ENCODE measurements at regions not wholly inside any gene's neighbourhood (a gene's known extent, or its start where the extent isn't known, plus 50 kb on each side); places are given as distances from the start of the nearest gene placed in this dataset.

DNA sequence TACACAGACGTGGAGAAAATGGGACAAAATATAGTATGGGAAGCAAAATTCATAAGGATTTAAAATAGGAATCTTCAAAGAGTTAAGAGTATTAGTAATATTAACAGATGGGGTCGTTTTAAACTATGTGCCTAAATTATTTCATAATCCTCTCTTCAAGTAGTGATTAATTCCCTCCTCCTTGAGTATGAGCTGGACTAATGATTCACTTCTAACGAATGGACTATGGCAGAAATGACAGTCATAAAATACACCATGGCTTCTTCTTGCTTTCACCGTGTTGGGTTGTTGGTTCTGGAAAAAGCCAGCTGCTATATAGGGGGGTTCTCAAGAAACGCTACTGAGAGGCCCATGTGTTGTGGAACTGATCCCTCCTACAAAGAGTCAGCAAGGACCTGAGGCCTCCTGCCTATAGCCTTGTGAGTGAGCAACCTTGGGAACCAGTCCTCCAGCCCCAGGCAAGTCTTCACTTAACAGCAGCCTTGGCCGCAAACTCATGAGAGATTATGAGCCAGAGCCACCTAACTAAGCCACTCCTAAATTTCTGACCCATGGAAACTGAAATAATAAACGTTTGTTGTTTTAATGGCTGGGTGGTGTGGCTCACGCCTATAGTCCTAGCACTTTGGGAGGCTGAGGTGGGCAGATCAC is 64.8 kb upstream of the ABHD2 start:
- Mint-ChIP-seq H3K9me3 (no peaks in the 10 kb centered on the region), H3K4me1 (ENCODE audit: low read depth) (no peaks in the 10 kb centered on the region), H3K27me3 (peaks cover 3% of the 10 kb centered on the region), H3K27ac (no peak overlapping the region), H3K36me3 (ENCODE audit: low read depth) (no peaks in the 10 kb centered on the region), H3K4me3 (no peak overlapping the region)
- Histone ChIP-seq H3K36me3 (ENCODE audit: insufficient read depth, low read length) (no peaks in the 10 kb centered on the region), H3K4me1 (ENCODE audit: insufficient read depth, low read length) (no peaks in the 10 kb centered on the region), H3K4me3 (ENCODE audit: low read length) (no peak overlapping the region), H3K27me3 (ENCODE audit: control insufficient read depth in 1 of 2, insufficient read depth in 2 of 2, low read length in 2 of 2) (peaks cover 0 to 3% of the 10 kb centered on the region in 2 experiments), H3K9me3 (ENCODE audit: control insufficient read depth in 1 of 2, insufficient read depth in 1 of 2, low read length in 2 of 2) (peaks cover 3 to 4% of the 10 kb centered on the region in 2 experiments), H3K27ac (ENCODE audit: low read depth in 1 of 2, low read length in 2 of 2) (no peak overlapping the region)
- CTCF ChIA-PET, result interaction anchor here (0.6 kb wide), 1 partner anchor 161 kb away, joined by 4 read pairs; no protein-coding TSS in a partner anchor
- DNase-seq (no peak), ATAC-seq (ENCODE audit: poor library complexity) (no peak)
- POLR2A ChIA-PET, result no interaction called here
- TF ChIP-seq, protein P1, sequence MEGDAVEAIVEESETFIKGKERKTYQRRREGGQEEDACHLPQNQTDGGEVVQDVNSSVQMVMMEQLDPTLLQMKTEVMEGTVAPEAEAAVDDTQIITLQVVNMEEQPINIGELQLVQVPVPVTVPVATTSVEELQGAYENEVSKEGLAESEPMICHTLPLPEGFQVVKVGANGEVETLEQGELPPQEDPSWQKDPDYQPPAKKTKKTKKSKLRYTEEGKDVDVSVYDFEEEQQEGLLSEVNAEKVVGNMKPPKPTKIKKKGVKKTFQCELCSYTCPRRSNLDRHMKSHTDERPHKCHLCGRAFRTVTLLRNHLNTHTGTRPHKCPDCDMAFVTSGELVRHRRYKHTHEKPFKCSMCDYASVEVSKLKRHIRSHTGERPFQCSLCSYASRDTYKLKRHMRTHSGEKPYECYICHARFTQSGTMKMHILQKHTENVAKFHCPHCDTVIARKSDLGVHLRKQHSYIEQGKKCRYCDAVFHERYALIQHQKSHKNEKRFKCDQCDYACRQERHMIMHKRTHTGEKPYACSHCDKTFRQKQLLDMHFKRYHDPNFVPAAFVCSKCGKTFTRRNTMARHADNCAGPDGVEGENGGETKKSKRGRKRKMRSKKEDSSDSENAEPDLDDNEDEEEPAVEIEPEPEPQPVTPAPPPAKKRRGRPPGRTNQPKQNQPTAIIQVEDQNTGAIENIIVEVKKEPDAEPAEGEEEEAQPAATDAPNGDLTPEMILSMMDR (IDR thresholded peaks at IDR 0.05), result no peak
- intact Hi-C loops (cut with DNase I, micrococcal nuclease), result no loop called here

DNA sequence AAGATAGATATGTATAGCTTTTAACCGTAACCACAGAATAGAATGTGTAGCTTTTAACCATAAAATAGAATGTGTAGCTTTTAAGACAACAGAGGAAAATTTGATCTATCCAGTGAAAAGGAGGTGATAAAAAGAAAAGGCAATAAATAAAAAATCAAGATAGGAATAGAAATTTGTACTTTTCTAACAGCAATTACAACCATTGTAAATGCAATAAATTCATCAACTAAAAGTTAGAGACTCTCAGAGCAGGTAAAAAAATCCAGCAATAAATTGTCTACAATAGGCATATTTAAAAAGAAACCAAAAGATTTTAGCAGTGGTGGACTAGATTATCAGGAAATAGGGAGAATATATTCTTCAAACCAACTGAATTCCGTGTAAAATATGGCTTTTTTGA is 63.8 kb upstream of the ABHD2 start:
- H3K27ac Mint-ChIP-seq, result no peak overlapping the region
- H3K4me3 ChIP-seq (ENCODE audit: low read length), result no peak overlapping the region
- ATAC-seq (ENCODE audit: poor library complexity), result no peak
- H3K4me1 Mint-ChIP-seq (ENCODE audit: low read depth), result no peaks in the 10 kb centered on the region
- H3K4me1 ChIP-seq (ENCODE audit: insufficient read depth, low read length), result no peaks in the 10 kb centered on the region
- no peaks in the 10 kb centered on the region for H3K36me3 ChIP-seq (ENCODE audit: insufficient read depth, low read length)
- no peak overlapping the region for H3K4me3 Mint-ChIP-seq
- intact Hi-C loops (cut with DNase I, micrococcal nuclease), result no loop called here
- H3K27me3 ChIP-seq (ENCODE audit: control insufficient read depth in 1 of 2, insufficient read depth in 2 of 2, low read length in 2 of 2), result peaks cover 0 to 3% of the 10 kb centered on the region in 2 experiments
- TF ChIP-seq, protein P1 (IDR thresholded peaks at IDR 0.05), result no peak
- DNase-seq, result no peak
- ChIA-PET POLR2A (interaction anchor here (1.2 kb wide), 1 partner anchor 120 kb away, joined by 3 read pairs; no protein-coding TSS in a partner anchor), CTCF (no interaction called here)
- H3K9me3 Mint-ChIP-seq, result no peaks in the 10 kb centered on the region
- no peak overlapping the region for H3K27ac ChIP-seq (ENCODE audit: low read depth in 1 of 2, low read length in 2 of 2)
- peaks cover 3 to 4% of the 10 kb centered on the region in 2 experiments for H3K9me3 ChIP-seq (ENCODE audit: control insufficient read depth in 1 of 2, insufficient read depth in 1 of 2, low read length in 2 of 2)
- H3K36me3 Mint-ChIP-seq (ENCODE audit: low read depth), result no peaks in the 10 kb centered on the region
- H3K27me3 Mint-ChIP-seq, result peaks cover 3% of the 10 kb centered on the region

DNA sequence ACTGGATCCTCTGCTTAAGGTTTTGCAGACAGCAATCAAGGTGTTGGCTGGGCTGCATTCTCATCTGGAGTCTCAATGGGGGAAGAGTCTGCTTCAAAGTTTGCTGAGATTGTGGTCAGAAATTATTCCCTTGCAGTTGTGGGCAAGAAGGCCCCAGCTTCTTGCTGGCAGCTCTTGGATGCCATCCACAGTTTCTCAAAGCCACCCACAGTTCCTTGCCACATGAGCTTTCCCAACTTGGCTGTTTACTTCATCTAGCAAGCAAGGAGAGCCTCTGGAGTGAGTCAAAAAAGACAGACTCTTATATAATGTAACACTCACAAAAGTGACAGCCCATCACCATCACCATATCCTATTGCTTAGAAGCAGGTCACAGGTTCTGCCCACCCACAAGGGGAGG is 62.1 kb upstream of the ABHD2 start:
- TF ChIP-seq, protein P1 (IDR thresholded peaks at IDR 0.05), result no peak
- DNase-seq (no peak), ATAC-seq (ENCODE audit: poor library complexity) (no peak)
- CTCF ChIA-PET, result no interaction called here
- Histone ChIP-seq H3K27ac (ENCODE audit: low read depth in 1 of 2, low read length in 2 of 2) (no peak overlapping the region), H3K4me1 (ENCODE audit: insufficient read depth, low read length) (no peaks in the 10 kb centered on the region), H3K36me3 (ENCODE audit: insufficient read depth, low read length) (no peaks in the 10 kb centered on the region), H3K4me3 (ENCODE audit: low read length) (no peak overlapping the region), H3K27me3 (ENCODE audit: control insufficient read depth in 1 of 2, insufficient read depth in 2 of 2, low read length in 2 of 2) (peaks cover 0 to 3% of the 10 kb centered on the region in 2 experiments), H3K9me3 (ENCODE audit: control insufficient read depth in 1 of 2, insufficient read depth in 1 of 2, low read length in 2 of 2) (peaks cover 3 to 4% of the 10 kb centered on the region in 2 experiments)
- H3K4me1 Mint-ChIP-seq (ENCODE audit: low read depth), result no peaks in the 10 kb centered on the region
- no peak overlapping the region for H3K4me3 Mint-ChIP-seq
- intact Hi-C loops (cut with DNase I, micrococcal nuclease), result no loop called here
- no peaks in the 10 kb centered on the region for H3K9me3 Mint-ChIP-seq
- no peaks in the 10 kb centered on the region for H3K36me3 Mint-ChIP-seq (ENCODE audit: low read depth)
- POLR2A ChIA-PET, result no interaction called here
- H3K27me3 Mint-ChIP-seq, result no peaks in the 10 kb centered on the region
- H3K27ac Mint-ChIP-seq, result no peak overlapping the region
